Middle frontal gyrus (tissue), 1 donor: ENCODE measurements at regions not wholly inside any gene's neighbourhood (a gene's known extent, or its start where the extent isn't known, plus 50 kb on each side); places are given as distances from the start of the nearest gene placed in this dataset.

Experiments used
- DNase-seq: peaks from one replicate; pipeline ENCODE4 v3.0.0-alpha.2; 2015; ENCODE audit warnings: low spot score; ENCODE audit errors: extremely low spot score

GRCh38 chr12:44961887-44962286, 85.8 kb upstream of the NELL2 start:
- DNase-seq: no peak

- DNase-seq: no peak
These were observed 84.7 kb upstream of the NELL2 start for GRCh38 chr12:44960856-44961255.

GRCh38 chr12:44960423-44960822, 84.3 kb upstream of the NELL2 start:
- DNase-seq: no peak

- no peak for DNase-seq
These were observed 71.0 kb upstream of the NELL2 start for GRCh38 chr12:44947163-44947562.

- DNase-seq: no peak
These were observed 66.6 kb upstream of the NELL2 start for GRCh38 chr12:44942714-44943113.

- DNase-seq: peak; percentile 73
These were observed 55.0 kb upstream of the NELL2 start for GRCh38 chr12:44930972-44931600.

- DNase-seq: no peak
These were observed 53.2 kb upstream of the NELL2 start for GRCh38 chr12:44929236-44929885.
